ENCODE measurements at regions not wholly inside any gene's neighbourhood (a gene's known extent, or its start where the extent isn't known, plus 50 kb on each side); places are given as distances from the start of the nearest gene placed in this dataset.

GRCh38 chr20:58162986-58163385 lies 65.5 kb downstream of the ANKRD60 start:
- Histone ChIP-seq H3K4me3 (ENCODE audit: severe bottlenecking) (no peak overlapping the region), H3K9me3 (ENCODE audit: severe bottlenecking) (no peaks in the 10 kb centered on the region), H3K27ac (ENCODE audit: poor library complexity, severe bottlenecking) (no peak overlapping the region), H3K4me1 (ENCODE audit: insufficient read depth, poor library complexity, severe bottlenecking) (no peaks in the 10 kb centered on the region), H3K27me3 (ENCODE audit: insufficient read depth, poor library complexity, severe bottlenecking) (no peaks in the 10 kb centered on the region), H3K36me3 (ENCODE audit: low read depth) (no peaks in the 10 kb centered on the region)
- TF ChIP-seq, protein P1, sequence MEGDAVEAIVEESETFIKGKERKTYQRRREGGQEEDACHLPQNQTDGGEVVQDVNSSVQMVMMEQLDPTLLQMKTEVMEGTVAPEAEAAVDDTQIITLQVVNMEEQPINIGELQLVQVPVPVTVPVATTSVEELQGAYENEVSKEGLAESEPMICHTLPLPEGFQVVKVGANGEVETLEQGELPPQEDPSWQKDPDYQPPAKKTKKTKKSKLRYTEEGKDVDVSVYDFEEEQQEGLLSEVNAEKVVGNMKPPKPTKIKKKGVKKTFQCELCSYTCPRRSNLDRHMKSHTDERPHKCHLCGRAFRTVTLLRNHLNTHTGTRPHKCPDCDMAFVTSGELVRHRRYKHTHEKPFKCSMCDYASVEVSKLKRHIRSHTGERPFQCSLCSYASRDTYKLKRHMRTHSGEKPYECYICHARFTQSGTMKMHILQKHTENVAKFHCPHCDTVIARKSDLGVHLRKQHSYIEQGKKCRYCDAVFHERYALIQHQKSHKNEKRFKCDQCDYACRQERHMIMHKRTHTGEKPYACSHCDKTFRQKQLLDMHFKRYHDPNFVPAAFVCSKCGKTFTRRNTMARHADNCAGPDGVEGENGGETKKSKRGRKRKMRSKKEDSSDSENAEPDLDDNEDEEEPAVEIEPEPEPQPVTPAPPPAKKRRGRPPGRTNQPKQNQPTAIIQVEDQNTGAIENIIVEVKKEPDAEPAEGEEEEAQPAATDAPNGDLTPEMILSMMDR (IDR thresholded peaks at IDR 0.05; ENCODE audit: poor library complexity, severe bottlenecking): no peak
- no peak for ATAC-seq (ENCODE audit: low read depth)
- DNase-seq (ENCODE audit: low spot score): no peak

GRCh38 chr20:58161192-58161591 lies 67.3 kb downstream of the ANKRD60 start:
- no peak overlapping the region for H3K27ac ChIP-seq (ENCODE audit: poor library complexity, severe bottlenecking)
- no peaks in the 10 kb centered on the region for H3K4me1 ChIP-seq (ENCODE audit: insufficient read depth, poor library complexity, severe bottlenecking)
- no peak overlapping the region for H3K4me3 ChIP-seq (ENCODE audit: severe bottlenecking)
- no peaks in the 10 kb centered on the region for H3K9me3 ChIP-seq (ENCODE audit: severe bottlenecking)
- no peaks in the 10 kb centered on the region for H3K36me3 ChIP-seq (ENCODE audit: low read depth)
- DNase-seq (ENCODE audit: low spot score) (no peak), ATAC-seq (ENCODE audit: low read depth) (no peak)
- TF ChIP-seq, protein P1 (IDR thresholded peaks at IDR 0.05; ENCODE audit: poor library complexity, severe bottlenecking): no peak
- H3K27me3 ChIP-seq (ENCODE audit: insufficient read depth, poor library complexity, severe bottlenecking): no peaks in the 10 kb centered on the region

DNA sequence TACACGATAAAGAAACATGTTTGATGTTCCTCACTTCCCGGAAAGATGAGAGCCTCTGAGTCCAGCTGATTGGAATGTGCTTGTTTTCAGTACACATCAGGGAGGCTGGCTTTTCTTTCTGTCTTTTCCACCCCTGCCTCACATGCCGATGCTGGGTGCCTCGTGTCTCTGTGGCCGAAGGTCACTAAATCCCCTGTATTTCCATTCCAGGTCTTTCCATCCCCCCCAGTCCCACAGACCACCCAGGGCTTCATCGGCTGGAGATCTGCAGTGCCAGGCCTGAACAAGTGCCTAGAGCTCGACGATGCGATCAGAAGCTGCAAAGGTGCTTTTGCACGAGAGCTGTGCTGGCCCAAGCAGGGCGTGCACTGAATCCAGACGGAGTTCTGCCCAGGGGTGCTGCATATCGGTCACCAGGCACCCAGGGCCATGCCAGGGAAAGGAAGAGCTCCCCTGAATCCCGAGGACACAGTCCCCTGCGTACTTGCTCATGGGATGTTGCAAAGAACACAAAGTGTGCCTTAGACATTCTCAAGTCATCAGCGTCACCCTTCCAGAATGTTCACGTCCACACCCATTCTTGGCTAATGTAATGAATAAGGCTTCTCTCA lies 67.9 kb downstream of the ANKRD60 start:
- H3K9me3 ChIP-seq (ENCODE audit: severe bottlenecking): no peaks in the 10 kb centered on the region
- H3K27me3 ChIP-seq (ENCODE audit: insufficient read depth, poor library complexity, severe bottlenecking): no peaks in the 10 kb centered on the region
- ATAC-seq (ENCODE audit: low read depth): peak; percentile 58
- no peak for DNase-seq (ENCODE audit: low spot score)
- no peak overlapping the region for H3K4me3 ChIP-seq (ENCODE audit: severe bottlenecking)
- H3K4me1 ChIP-seq (ENCODE audit: insufficient read depth, poor library complexity, severe bottlenecking): no peaks in the 10 kb centered on the region
- no peak overlapping the region for H3K27ac ChIP-seq (ENCODE audit: poor library complexity, severe bottlenecking)
- no peaks in the 10 kb centered on the region for H3K36me3 ChIP-seq (ENCODE audit: low read depth)
- TF ChIP-seq, protein P1 (IDR thresholded peaks at IDR 0.05; ENCODE audit: poor library complexity, severe bottlenecking): no peak

GRCh38 chr20:58155148-58155925 lies 73.1 kb downstream of the ANKRD60 start:
- Histone ChIP-seq H3K4me1 (ENCODE audit: insufficient read depth, poor library complexity, severe bottlenecking) (no peaks in the 10 kb centered on the region), H3K27ac (ENCODE audit: poor library complexity, severe bottlenecking) (no peak overlapping the region)

More at GRCh38 chr20:58155148-58155925, 73.1 kb downstream of the ANKRD60 start:
- TF ChIP-seq, protein P1 (IDR thresholded peaks at IDR 0.05; ENCODE audit: poor library complexity, severe bottlenecking): no peak
- peaks cover 7% of the 10 kb centered on the region for H3K27me3 ChIP-seq (ENCODE audit: insufficient read depth, poor library complexity, severe bottlenecking)
- no peaks in the 10 kb centered on the region for H3K36me3 ChIP-seq (ENCODE audit: low read depth)
- no peaks in the 10 kb centered on the region for H3K9me3 ChIP-seq (ENCODE audit: severe bottlenecking)
- no peak for ATAC-seq (ENCODE audit: low read depth)
- DNase-seq (ENCODE audit: low spot score): no peak
- no peak overlapping the region for H3K4me3 ChIP-seq (ENCODE audit: severe bottlenecking)

All from RWPE2 (cell line).